KOPT-K1 (cell line): ENCODE measurements at regions not wholly inside any gene's neighbourhood (a gene's known extent, or its start where the extent isn't known, plus 50 kb on each side); places are given as distances from the start of the nearest gene placed in this dataset.
"Not testable (repeated sequence)": the region's sequence is repeated elsewhere in the genome, so short reads cannot be mapped to it uniquely, and the experiment has no call there.

Experiments
- H3K27ac ChIP-seq: fragments of 200-600 bp; sonication (generic); 2 replicates; pipeline ENCODE4 v1.5.1; 2016; ENCODE audit warnings: antibody characterized with exemption, mild to moderate bottlenecking, low read depth, low read length; ENCODE audit not compliant: poor library complexity, severe bottlenecking
- H3K36me3 ChIP-seq: fragments of 200-600 bp; sonication (generic); 2 replicates; pipeline ENCODE4 v1.5.1; 2017; ENCODE audit warnings: antibody characterized with exemption, mild to moderate bottlenecking, low read length, moderate library complexity; ENCODE audit not compliant: insufficient read depth
- H3K9me3 ChIP-seq: fragments of 200-600 bp; sonication (generic); 2 replicates; pipeline ENCODE4 v1.5.1; 2017; ENCODE audit warnings: antibody characterized with exemption, low read length, mild to moderate bottlenecking; ENCODE audit not compliant: insufficient read depth, poor library complexity, severe bottlenecking

- no peaks in the 10 kb centered on the region for H3K9me3 ChIP-seq
Observed at GRCh38 chr16:35102780-35103403, 1643.5 kb downstream of the TP53TG3F start.

GRCh38 chr16:35111772-35112171 is 1652.4 kb downstream of the TP53TG3F start:
- H3K9me3 ChIP-seq, H3K36me3 ChIP-seq, H3K27ac ChIP-seq: not testable (repeated sequence)

More at GRCh38 chr16:35102780-35103403, 1643.5 kb downstream of the TP53TG3F start:
- no peak overlapping the region for H3K27ac ChIP-seq
- H3K36me3 ChIP-seq: no peaks in the 10 kb centered on the region

GRCh38 chr16:35131429-35131828 is 1672.0 kb downstream of the TP53TG3F start:
- H3K27ac ChIP-seq: no peak overlapping the region
- no peaks in the 10 kb centered on the region for H3K9me3 ChIP-seq
- H3K36me3 ChIP-seq: no peaks in the 10 kb centered on the region

DNA sequence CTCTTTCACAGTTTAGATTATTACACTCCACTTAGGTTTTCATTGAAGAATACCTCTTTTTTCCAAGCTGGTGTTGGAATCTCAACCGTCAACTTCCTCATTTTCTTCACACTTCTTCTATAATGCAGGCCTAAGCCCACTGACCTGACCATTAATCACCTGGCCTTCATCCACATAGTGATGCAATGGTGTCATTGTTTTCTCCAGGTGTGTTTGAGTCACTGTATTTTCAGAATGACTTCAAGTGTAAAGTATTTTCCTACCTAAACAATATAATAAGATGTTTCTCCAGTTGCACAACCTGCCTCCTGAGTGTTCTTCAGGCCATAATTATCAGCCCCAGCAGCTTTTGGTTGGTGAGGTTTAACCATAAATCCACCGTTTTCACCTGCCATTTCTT is 1675.1 kb downstream of the TP53TG3F start:
- H3K27ac ChIP-seq: no peak overlapping the region
- no peaks in the 10 kb centered on the region for H3K9me3 ChIP-seq

GRCh38 chr16:35140293-35140986 is 1681.0 kb downstream of the TP53TG3F start:
- no peak overlapping the region for H3K27ac ChIP-seq
- H3K36me3 ChIP-seq: no peaks in the 10 kb centered on the region
- peaks cover 38% of the 10 kb centered on the region for H3K9me3 ChIP-seq

More for the DNA sequence above, 1675.1 kb downstream of the TP53TG3F start:
- H3K36me3 ChIP-seq: no peaks in the 10 kb centered on the region

- Histone ChIP-seq H3K27ac (no peak overlapping the region), H3K36me3 (no peaks in the 10 kb centered on the region), H3K9me3 (peaks cover 45% of the 10 kb centered on the region)
Observed at GRCh38 chr16:35141303-35141702, 1681.9 kb downstream of the TP53TG3F start.

GRCh38 chr16:35142147-35142808 is 1682.9 kb downstream of the TP53TG3F start:
- H3K36me3 ChIP-seq: no peaks in the 10 kb centered on the region
- no peak overlapping the region for H3K27ac ChIP-seq
- H3K9me3 ChIP-seq: peaks cover 53% of the 10 kb centered on the region

DNA sequence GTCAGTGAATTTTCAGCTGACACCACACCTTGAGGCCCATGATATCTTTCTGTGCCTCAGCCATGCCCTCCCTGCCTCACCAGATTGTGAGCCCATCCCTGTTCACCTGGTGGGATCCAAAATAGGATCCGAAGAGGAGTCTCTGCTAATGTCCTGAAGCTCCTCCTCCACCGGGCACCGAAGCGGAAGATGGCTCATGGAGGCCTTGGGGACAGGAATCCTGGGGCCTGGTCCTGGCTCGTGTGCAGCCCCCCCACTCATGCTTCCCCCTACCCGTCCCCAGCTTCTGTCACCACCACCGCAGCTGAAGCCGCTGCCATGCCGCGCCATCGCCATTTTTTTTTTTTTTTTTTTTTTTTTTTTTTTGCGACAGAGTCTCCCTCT is 1683.4 kb downstream of the TP53TG3F start:
- Histone ChIP-seq H3K36me3 (no peaks in the 10 kb centered on the region), H3K9me3 (peaks cover 59% of the 10 kb centered on the region)

GRCh38 chr16:35144212-35144932 is 1685.0 kb downstream of the TP53TG3F start:
- H3K36me3 ChIP-seq: no peaks in the 10 kb centered on the region
- no peak overlapping the region for H3K27ac ChIP-seq
- peaks cover 65% of the 10 kb centered on the region for H3K9me3 ChIP-seq

More for the DNA sequence above, 1683.4 kb downstream of the TP53TG3F start:
- no peak overlapping the region for H3K27ac ChIP-seq

DNA sequence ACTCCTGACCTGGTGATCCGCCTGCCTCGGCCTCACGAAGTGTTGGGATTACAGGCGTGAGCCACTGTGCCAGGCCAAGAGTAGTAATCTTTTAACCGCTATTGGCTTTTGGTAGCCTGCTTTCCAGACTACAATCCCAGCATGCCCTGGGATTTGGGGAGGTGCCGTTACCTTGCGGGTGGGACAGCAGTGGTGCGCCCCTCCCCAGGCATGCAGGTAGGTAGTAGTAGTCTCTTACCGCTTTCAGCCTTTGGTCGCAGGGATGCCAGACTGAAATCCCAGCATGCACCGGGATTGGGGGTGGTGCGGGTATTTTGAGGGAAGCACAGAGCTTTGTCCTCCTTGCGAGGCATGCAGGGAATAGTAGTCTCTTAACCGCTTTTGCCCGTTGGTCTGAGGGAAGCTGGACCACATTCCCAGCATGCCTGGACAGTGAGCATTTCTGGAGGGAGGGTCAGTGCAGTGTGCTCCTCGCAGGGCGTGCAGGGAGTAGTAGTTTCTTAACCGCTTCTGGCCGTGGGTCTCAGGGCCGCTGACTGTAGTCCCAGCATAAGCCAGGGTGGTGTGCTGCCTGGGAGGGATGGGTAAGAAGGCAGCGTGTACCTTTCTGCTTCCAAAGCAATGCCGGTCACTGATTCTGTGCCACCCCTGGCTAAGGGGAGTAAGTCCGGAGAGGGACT is 1686.8 kb downstream of the TP53TG3F start:
- H3K9me3 ChIP-seq: peaks cover 62% of the 10 kb centered on the region

DNA sequence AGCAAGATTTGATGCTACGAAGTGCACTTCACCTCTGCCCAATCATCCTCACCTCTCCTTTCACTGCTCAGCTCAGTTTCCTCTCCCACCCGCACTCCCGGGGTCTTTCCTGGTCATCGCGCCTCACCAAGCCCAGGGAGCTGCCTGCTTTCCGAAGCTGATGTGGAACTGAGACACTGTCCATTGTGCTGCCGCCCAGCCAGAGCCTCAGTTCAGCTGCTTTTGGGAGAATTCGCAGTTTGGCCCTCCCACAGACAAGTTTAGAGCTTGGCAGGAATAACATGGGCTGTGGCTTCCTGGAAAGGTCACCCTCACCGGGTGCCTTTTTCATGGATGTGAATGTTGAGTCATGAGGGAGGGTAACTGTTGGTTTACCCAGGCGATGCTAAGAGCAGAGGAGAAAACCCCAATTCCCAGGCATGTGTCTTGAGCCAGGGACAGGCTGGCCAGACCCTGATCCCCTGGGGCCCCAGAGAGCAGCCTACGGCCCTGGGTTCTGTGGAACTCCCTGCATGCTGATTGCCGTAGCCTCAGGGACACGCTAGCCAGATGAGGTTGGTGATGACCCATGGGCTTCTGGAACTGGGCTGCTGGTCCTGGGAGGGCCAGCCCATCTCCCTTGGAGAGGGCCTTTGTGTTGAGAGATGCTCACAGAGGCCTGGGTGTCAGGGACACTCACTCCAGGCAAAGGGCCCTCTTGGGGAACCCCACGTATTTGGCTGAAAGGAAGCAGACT is 1687.5 kb downstream of the TP53TG3F start:
- Histone ChIP-seq H3K9me3 (peaks cover 65% of the 10 kb centered on the region), H3K27ac (no peak overlapping the region), H3K36me3 (no peaks in the 10 kb centered on the region)

More for the DNA sequence above, 1686.8 kb downstream of the TP53TG3F start:
- Histone ChIP-seq H3K27ac (no peak overlapping the region), H3K36me3 (no peaks in the 10 kb centered on the region)

GRCh38 chr16:35147556-35148504 is 1688.4 kb downstream of the TP53TG3F start:
- H3K27ac ChIP-seq: no peak overlapping the region
- peaks cover 63% of the 10 kb centered on the region for H3K9me3 ChIP-seq
- H3K36me3 ChIP-seq: no peaks in the 10 kb centered on the region

DNA sequence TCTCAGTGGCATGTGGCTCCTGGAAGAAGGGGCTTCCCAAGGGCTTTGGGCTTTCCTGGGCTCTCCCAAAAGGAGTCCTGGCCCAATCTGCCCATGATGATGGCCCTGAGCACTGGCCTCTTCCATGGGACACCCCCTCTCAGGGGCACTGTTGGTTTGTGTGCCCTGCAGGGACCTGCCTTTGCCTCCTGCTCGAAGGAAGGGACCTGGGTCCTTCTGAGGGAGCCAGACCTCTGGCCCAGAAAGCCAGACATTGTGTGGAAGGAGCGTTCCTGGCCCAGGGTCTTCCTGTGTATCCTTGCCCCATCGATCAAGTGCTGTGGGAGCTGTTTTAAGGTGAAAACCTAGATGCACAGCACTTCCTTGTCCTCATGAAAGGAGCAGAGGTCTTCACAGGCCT is 1689.3 kb downstream of the TP53TG3F start:
- peaks cover 58% of the 10 kb centered on the region for H3K9me3 ChIP-seq
- H3K27ac ChIP-seq: no peak overlapping the region
- H3K36me3 ChIP-seq: no peaks in the 10 kb centered on the region
